GM13976 (cell line): ENCODE measurements at regions not wholly inside any gene's neighbourhood (a gene's known extent, or its start where the extent isn't known, plus 50 kb on each side); places are given as distances from the start of the nearest gene placed in this dataset.

Source experiments
- DNase-seq: peaks from one replicate; pipeline ENCODE4 v3.0.0; 2012; ENCODE audit warnings: low spot score
- CTCF ChIP-seq: IDR thresholded peaks from 2 replicates; pipeline ENCODE4 v1.5.1; 2012; ENCODE audit warnings: borderline replicate concordance, mild to moderate bottlenecking; ENCODE audit not compliant: insufficient read depth; ENCODE audit errors: extremely low read depth, missing control alignments, control extremely low read depth
- in situ Hi-C: fragments of 300-500 bp; cut with MboI; formaldehyde crosslinking; loops from one replicate; pipeline ENCODE4 v1.12.0; 2022; ENCODE audit warnings: low sequenced_read_pairs, mixed read lengths, inconsistent platforms; ENCODE audit not compliant: unreplicated experiment

- in situ Hi-C loops: no loop called here
- DNase-seq: no peak
- TF ChIP-seq CTCF: no peak
Measured at GRCh38 chr18:39749154-39749553, 2183.6 kb upstream of the CELF4 start.

DNA sequence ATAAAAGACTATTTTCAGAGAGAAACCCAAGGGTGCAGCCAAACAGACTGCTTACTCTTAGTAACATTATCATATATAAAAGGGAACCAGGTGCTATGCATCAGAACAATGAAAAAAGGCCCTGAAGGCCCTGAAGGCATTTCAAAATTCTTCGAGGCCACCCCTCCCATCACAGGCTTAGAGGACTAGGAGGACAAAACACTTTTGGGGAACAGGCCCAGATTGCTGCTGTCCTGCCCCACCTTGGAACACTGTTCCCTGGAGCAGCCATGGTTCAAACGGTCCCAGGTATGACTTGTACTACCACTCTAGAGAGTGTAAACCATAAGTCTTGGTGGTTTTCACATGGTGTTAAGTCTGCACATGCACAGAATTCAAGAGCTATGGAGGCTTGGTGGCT is 2183.1 kb upstream of the CELF4 start:
- no peak for TF ChIP-seq CTCF
- DNase-seq: no peak
- in situ Hi-C loops: no loop called here

DNA sequence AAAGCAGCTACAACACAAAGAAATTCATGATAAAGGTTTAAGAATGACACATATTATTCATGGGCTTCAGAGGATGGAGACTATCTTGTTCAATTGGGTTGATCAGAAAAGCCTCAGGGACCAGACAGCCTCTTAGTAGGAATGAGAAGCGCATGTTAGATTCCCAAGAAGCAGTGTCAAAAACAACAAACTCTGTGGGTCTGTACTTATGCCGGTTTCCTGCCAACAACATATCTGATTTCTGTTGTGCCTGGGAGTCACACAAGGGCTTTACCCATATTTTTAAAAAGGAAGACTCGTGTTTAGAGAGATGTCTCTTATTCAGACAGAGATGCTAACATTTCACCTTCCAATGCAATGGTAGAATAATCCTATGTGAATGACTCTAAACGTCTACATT is 2180.6 kb upstream of the CELF4 start:
- in situ Hi-C loops: no loop called here
- no peak for DNase-seq
- TF ChIP-seq CTCF: no peak

DNA sequence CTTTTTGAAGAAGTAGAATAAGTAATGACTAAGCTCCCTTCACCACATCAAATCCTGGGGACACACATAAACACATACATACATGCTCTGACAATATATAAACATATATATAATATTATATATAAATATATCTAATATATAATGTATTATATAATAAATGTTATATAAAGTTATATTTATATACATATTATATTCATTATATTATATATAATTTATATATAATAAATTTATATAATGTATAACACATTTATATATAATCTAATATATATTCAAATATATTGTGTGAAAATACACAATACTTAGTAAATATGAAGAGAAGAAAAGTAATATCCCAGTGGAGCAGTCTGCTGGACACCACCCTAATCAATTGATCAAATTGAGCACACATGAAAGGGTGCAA is 2177.9 kb upstream of the CELF4 start:
- DNase-seq: no peak
- no peak for TF ChIP-seq CTCF
- in situ Hi-C loops: no loop called here

DNA sequence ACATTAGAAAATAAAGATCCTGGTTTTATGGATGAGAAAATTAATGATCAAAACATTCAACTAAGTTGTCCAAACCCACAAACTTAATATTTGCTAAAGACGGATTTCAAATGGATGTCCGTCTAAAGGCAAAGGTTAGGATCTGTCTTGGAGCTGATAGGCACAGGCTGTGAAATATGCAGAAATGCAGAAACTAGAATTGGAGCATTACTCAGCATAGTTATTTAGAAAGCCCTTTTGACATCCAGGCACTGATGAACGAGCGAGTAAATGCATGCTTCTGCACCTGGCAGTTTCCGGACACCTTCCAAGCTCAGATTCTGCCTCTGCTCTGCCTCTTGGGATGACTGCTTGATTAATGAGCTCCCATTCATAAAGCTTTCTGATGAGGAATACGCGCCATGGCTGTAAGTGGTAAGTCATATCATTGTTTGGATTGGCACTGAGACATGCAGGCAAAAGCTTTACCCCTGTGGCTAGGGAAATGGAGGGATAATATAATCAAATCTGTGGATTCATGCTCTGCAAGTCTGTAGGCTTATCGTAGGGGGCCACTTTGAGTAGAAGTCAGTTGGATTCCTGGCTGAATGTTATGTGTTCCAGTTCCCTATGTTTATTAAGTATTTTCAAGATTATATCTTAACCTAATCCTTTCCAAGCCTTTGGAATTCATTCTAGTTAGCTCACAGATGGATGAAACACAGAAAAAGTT is 2176.3 kb upstream of the CELF4 start:
- in situ Hi-C loops: no loop called here
- DNase-seq: no peak
- TF ChIP-seq CTCF: no peak

GRCh38 chr18:39737869-39738268 is 2172.3 kb upstream of the CELF4 start:
- no peak for DNase-seq
- TF ChIP-seq CTCF: no peak
- in situ Hi-C loops: no loop called here
